ENCODE measurements at regions not wholly inside any gene's neighbourhood (a gene's known extent, or its start where the extent isn't known, plus 50 kb on each side); places are given as distances from the start of the nearest gene placed in this dataset.

- no peak overlapping the region for H3K4me3 ChIP-seq (replicated peaks; ENCODE audit: low read depth, low read length)
- DNase-seq (ENCODE audit: extremely low read depth, low read depth): no peak
- TF ChIP-seq CTCF (IDR thresholded peaks at IDR 0.05; ENCODE audit: low read depth, low read length, missing control alignments): no peak
Observed at GRCh38 chr7:136148920-136149319, 171.8 kb upstream of the MTPN start.

- H3K4me3 ChIP-seq (replicated peaks; ENCODE audit: low read depth, low read length): no peak overlapping the region
- TF ChIP-seq CTCF (IDR thresholded peaks at IDR 0.05; ENCODE audit: low read depth, low read length, missing control alignments): no peak
- DNase-seq (ENCODE audit: extremely low read depth, low read depth): no peak
Observed at GRCh38 chr7:136146925-136147324, 169.8 kb upstream of the MTPN start.

GRCh38 chr7:136144182-136144581 lies 167.0 kb upstream of the MTPN start:
- no peak for DNase-seq (ENCODE audit: extremely low read depth, low read depth)
- no peak for TF ChIP-seq CTCF (IDR thresholded peaks at IDR 0.05; ENCODE audit: low read depth, low read length, missing control alignments)
- no peak overlapping the region for H3K4me3 ChIP-seq (replicated peaks; ENCODE audit: low read depth, low read length)

GRCh38 chr7:136143271-136143670 lies 166.1 kb upstream of the MTPN start:
- H3K4me3 ChIP-seq (replicated peaks; ENCODE audit: low read depth, low read length): no peak overlapping the region
- TF ChIP-seq CTCF (IDR thresholded peaks at IDR 0.05; ENCODE audit: low read depth, low read length, missing control alignments): no peak
- no peak for DNase-seq (ENCODE audit: extremely low read depth, low read depth)

- H3K4me3 ChIP-seq (replicated peaks; ENCODE audit: low read depth, low read length): no peak overlapping the region
- no peak for TF ChIP-seq CTCF (IDR thresholded peaks at IDR 0.05; ENCODE audit: low read depth, low read length, missing control alignments)
- DNase-seq (ENCODE audit: extremely low read depth, low read depth): no peak
Observed at GRCh38 chr7:136142583-136142982, 165.4 kb upstream of the MTPN start.

- TF ChIP-seq CTCF (IDR thresholded peaks at IDR 0.05; ENCODE audit: low read depth, low read length, missing control alignments): no peak
- DNase-seq (ENCODE audit: extremely low read depth, low read depth): no peak
- H3K4me3 ChIP-seq (replicated peaks; ENCODE audit: low read depth, low read length): no peak overlapping the region
Observed at GRCh38 chr7:136140469-136140868, 163.3 kb upstream of the MTPN start.

- DNase-seq (ENCODE audit: extremely low read depth, low read depth): no peak
- TF ChIP-seq CTCF (IDR thresholded peaks at IDR 0.05; ENCODE audit: low read depth, low read length, missing control alignments): no peak
- no peak overlapping the region for H3K4me3 ChIP-seq (replicated peaks; ENCODE audit: low read depth, low read length)
Observed at GRCh38 chr7:136139417-136139816, 162.3 kb upstream of the MTPN start.

Measured in HFF-Myc (cell line).